ENCODE measurements at regions not wholly inside any gene's neighbourhood (a gene's known extent, or its start where the extent isn't known, plus 50 kb on each side); places are given as distances from the start of the nearest gene placed in this dataset.
A peak's percentile ranks its signal among the peaks of the same experiment; 100 is the strongest.

DNA sequence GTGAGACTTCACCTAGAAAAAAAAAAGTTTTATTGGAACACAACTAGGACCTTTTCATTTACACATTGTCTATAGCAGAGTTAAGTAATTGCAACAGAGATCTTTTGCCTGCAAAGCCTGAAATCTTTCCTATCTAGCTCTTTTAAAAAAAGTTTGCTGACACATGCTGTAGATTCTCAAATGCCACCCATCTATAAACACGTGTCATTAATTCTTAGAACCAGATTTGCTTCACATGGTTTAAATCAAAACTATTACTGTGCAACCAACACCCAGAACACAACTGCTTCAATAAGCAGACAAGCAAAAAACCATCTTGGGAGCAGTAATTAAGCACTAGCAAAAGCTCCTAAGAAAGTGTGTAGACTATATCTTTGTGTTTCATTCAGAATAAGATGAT, 55.0 kb downstream of the OXSM start:
- no peak for DNase-seq

GRCh38 chr3:25846282-25846681, 56.4 kb downstream of the OXSM start:
- DNase-seq = no peak

- DNase-seq = no peak
Measured at GRCh38 chr3:25849091-25849490, 59.2 kb downstream of the OXSM start.

DNA sequence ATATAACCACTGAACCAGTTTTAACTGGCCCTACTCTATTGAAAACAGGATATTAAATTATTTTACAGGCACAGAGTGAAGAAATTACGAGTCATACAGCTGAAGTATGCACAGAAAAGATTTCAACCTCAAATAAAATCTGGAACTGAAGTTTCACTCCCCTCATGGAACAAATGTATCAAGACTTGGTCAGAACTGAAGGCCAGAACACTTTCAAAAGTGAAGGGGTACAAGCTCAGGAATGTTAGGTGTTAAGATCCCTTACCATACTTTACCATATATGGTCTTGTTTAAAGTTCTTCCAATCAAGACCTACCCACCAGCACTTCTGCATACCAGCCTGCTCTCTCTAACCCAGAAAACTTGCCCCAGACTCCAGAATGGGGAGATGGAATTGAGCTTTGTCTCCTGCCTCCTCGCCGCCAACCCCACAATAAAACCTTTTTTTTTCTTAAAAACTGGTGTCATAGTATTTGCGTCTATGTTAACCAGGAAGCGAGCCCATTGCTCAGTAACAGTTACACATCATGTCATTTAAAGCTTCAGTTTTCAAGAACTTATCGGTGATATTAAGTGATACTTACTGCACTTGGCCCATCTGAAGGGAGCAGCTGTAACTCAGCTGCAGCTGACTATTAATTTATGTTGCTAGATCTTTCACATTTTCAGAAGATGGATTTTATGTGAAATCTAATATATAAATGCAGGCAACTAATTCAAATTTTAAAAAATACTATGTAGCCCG, 59.9 kb downstream of the OXSM start:
- no peak for DNase-seq

DNA sequence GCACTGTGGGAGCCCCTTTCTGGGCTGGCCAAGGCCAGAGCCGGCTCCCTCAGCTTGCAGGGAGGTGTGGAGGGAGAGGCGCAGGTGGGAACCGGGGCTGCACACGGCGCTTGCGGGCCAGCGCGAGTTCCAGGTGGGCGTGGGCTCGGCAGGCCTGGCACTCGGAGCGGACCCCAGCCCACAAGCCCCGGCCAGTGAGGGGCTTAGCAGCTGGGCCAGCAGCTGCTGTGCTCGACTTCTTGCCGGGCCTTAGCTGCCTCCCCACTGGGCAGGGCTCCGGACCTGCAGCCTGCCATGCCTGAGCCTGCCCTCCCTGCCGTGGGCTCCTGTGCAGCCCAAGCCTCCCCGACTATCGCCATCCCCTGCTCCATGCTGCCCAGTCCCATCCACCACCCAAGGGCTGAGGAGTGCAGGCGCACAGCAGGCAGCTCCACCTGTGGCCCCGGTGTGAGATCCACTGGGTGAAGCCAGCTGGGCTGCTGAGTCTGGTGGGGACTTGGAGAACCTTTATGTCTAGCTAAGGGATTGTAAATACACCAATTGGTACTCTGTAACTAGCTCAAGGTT, 61.9 kb downstream of the OXSM start:
- DNase-seq = peak; percentile 5

- DNase-seq = no peak
Measured at GRCh38 chr3:25854214-25854613, 64.3 kb downstream of the OXSM start.

GRCh38 chr3:25854635-25855034, 64.7 kb downstream of the OXSM start:
- DNase-seq = no peak

GRCh38 chr3:25855266-25855784, 65.4 kb downstream of the OXSM start:
- no peak for DNase-seq

GRCh38 chr3:25856902-25857518, 67.1 kb downstream of the OXSM start:
- no peak for DNase-seq

GRCh38 chr3:25861566-25861965, 71.7 kb downstream of the OXSM start:
- DNase-seq = no peak

DNA sequence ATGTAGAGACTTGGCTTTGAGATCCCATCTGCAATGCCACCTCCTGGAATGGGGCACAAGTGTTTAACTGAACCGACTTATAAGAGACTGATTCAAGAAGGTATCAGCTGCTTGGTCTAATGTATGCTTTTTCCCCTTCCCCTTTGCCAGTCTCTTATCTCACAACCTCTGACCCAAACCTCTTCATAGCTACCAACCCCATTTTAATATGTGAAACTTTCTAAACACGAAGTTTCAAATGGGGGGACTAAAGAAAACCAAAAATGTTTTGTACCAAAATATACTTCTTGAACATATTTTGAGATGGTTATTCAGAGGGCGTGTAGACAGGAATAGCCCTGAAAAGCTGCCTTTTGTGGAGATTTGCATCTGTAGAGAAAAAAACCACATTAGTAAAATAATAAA, 73.1 kb downstream of the OXSM start:
- no peak for DNase-seq

- no peak for DNase-seq
Measured at GRCh38 chr3:25863416-25863959, 73.6 kb downstream of the OXSM start.

DNA sequence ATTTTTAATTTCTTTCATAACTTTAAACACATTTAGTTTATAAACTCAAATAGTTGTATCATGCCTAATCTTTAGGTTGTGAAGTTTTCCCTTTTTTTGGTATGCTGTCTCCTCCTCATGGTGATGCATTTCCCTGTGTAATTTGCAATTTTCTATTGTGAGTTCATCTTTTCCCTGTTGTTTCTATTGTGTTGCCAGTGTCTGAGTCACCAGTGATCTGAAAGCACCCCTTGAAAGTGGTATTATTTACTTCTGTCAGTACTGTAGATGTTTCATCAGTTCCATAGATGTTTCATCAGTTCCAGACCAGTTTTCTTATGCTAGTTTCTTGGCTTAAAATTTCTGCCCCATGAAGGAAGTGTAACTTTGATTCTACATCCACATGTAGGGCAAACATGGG, 80.6 kb downstream of the OXSM start:
- no peak for DNase-seq

DNA sequence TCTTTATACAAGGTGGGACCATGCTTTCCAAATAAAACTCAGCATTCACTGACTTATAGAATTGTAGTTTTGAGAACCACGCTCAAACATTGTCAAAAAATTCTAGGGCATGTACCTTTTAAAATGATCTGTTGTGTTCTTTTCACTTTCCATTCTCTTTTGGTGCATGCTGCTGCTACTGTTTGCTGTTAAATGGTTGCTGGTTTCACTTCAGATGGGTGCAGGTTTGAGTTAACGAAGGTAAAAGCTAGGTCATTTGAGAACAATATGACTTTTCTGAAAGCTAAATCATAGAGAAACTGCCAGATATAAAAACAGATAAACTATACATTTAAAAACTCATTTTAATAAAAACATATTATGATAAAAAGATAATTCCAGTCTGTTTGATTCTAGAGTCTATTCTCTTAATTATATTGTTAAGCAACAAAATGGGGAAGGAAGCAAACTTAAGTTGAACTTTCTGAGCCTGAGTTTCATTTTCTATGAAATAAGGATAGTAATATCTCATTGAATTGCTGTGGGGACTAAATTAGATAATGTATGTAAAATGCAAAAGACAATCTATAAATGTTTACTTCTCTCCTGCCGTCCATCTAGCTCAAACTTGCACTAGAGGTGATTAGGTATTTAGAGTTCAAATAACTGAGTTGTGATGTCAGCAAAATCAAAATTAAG, 82.4 kb downstream of the OXSM start:
- DNase-seq = no peak

- no peak for DNase-seq
Measured at GRCh38 chr3:25883492-25883891, 93.6 kb downstream of the OXSM start.

DNA sequence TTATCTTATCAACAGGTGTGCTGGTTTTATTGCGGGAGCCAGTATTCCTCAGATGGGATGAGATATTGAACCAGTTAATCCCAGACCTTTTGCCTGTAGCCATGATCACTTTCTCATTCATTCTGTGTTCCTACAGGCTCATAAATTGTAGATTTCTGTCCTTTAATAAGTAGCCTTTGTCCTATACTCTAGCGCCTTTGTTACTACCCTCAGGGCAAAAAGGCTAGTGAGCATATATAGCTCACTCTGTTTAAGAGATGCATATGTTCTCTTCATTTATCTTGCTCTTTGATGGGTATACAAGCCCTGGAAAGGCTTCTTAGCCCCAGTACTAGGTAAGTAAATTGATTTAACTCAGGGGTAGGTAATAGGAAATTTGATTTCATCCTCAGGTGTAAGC, 95.1 kb downstream of the OXSM start:
- DNase-seq = no peak

DNA sequence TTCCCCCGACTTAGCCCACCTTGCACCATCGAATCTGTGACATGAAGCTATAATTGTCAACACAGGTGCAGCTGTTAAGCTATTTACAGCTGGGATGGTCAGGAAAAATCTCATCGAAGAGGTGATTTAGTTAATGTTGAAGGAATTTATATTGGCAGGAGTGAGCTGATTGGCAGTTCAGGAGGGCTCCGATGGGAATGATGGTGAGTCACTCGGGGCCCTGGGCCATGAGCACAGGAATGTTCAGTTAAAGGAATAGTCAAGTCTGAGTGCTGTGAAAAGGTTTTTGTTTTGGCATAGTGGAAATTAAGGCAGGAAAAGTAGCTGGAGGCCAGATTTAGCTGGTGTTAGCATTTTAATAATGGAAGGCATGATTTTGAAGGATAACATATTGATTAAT, 95.7 kb downstream of the OXSM start:
- no peak for DNase-seq

- DNase-seq = no peak
Measured at GRCh38 chr3:25887907-25888306, 98.0 kb downstream of the OXSM start.

- no peak for DNase-seq
Measured at GRCh38 chr3:25888892-25889524, 99.1 kb downstream of the OXSM start.

GRCh38 chr3:25889525-25889917, 99.6 kb downstream of the OXSM start:
- DNase-seq = no peak

- DNase-seq = no peak
Measured at GRCh38 chr3:25894101-25894500, 104.2 kb downstream of the OXSM start.

DNA sequence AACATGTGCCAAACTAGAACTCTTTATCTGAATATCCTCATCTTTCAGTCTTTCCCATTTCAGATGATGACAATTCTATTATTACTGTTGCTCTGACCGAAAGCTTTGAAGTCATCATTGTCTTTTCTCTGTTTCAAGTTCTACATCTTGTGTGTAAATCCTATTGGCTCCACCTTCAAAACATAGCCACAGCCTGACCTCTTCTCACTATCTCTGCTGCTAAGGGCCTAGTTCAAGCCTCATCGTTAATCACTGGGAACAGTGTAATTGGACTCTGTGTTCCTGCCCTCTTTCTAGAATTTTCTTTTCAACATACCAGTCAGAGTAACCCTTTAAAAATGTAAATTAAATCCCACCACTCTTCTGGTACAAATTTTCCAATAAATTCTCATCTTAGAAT, 105.1 kb downstream of the OXSM start:
- no peak for DNase-seq

DNA sequence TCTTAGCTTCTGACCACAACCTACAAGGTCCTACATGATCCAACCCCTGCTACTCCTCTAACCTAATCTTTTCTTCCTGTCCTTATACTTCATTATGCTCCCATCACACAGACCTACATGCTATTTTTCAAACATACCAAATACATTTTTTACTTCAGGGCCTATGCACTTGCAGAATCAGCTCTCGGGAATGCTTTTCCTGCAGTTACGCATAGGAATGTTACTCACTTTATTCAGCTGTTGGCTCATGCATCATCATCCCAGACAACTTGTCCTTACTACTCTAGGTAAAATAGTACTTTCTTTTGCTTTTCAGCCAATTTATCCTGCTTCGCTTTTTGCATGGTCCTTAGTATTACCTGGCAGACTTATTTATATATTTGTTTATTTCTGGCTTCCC, 105.6 kb downstream of the OXSM start:
- no peak for DNase-seq
